ENCODE measurements at regions not wholly inside any gene's neighbourhood (a gene's known extent, or its start where the extent isn't known, plus 50 kb on each side); places are given as distances from the start of the nearest gene placed in this dataset.

DNA sequence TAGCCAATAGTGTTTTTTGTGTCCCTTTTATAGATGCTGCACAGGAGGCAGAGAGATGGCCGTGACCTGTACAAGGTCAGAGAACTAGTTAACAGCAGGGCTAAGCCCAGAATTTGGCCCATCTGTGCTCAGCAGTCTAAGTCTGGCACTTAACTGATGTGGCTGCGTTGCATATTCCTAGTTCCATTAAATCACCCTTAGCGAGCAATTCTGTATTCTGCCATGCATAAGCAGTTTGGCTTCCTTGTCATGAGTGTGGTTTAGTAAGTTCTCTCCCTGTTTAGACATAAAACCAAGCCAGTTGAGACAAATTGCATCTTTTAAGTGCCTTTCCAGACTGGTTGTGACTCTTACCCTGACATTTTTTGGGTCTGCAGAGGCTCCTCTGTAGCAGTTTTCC, 230.6 kb upstream of the TENM4 start:
- H2BK20ac ChIP-seq (ENCODE audit: low read depth, low read length): no peak overlapping the region
- H2AK9ac ChIP-seq (replicated peaks; ENCODE audit: low read depth, low read length, poor library complexity): no peak overlapping the region
- TF ChIP-seq CEBPB (IDR thresholded peaks at IDR 0.05; ENCODE audit: low read depth, low read length) (no peak), SMC3 (IDR thresholded peaks at IDR 0.05; ENCODE audit: low read depth, low read length) (no peak), RAD21 (IDR thresholded peaks at IDR 0.05; ENCODE audit: low read length) (no peak), RCOR1 (IDR thresholded peaks at IDR 0.05; ENCODE audit: insufficient replicate concordance, low read length) (no peak), MAFK (IDR thresholded peaks at IDR 0.05; ENCODE audit: low read depth, low read length) (no peak), RFX5 (IDR thresholded peaks at IDR 0.05; ENCODE audit: low read depth, low read length) (no peak), MAZ (IDR thresholded peaks at IDR 0.05; ENCODE audit: borderline replicate concordance, low read depth, low read length) (no peak), BHLHE40 (IDR thresholded peaks at IDR 0.05; ENCODE audit: low read depth, low read length) (no peak), CHD1 (IDR thresholded peaks at IDR 0.05; ENCODE audit: low read depth, low read length) (no peak)
- TF ChIP-seq, protein P1, sequence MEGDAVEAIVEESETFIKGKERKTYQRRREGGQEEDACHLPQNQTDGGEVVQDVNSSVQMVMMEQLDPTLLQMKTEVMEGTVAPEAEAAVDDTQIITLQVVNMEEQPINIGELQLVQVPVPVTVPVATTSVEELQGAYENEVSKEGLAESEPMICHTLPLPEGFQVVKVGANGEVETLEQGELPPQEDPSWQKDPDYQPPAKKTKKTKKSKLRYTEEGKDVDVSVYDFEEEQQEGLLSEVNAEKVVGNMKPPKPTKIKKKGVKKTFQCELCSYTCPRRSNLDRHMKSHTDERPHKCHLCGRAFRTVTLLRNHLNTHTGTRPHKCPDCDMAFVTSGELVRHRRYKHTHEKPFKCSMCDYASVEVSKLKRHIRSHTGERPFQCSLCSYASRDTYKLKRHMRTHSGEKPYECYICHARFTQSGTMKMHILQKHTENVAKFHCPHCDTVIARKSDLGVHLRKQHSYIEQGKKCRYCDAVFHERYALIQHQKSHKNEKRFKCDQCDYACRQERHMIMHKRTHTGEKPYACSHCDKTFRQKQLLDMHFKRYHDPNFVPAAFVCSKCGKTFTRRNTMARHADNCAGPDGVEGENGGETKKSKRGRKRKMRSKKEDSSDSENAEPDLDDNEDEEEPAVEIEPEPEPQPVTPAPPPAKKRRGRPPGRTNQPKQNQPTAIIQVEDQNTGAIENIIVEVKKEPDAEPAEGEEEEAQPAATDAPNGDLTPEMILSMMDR (conservative IDR thresholded peaks at IDR 0.05; ENCODE audit: low read depth, low read length): no peak
- TF ChIP-seq, protein P2, sequence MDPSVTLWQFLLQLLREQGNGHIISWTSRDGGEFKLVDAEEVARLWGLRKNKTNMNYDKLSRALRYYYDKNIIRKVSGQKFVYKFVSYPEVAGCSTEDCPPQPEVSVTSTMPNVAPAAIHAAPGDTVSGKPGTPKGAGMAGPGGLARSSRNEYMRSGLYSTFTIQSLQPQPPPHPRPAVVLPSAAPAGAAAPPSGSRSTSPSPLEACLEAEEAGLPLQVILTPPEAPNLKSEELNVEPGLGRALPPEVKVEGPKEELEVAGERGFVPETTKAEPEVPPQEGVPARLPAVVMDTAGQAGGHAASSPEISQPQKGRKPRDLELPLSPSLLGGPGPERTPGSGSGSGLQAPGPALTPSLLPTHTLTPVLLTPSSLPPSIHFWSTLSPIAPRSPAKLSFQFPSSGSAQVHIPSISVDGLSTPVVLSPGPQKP (IDR thresholded peaks at IDR 0.05; ENCODE audit: borderline replicate concordance, low read depth, low read length): no peak
- TF ChIP-seq, protein P3, sequence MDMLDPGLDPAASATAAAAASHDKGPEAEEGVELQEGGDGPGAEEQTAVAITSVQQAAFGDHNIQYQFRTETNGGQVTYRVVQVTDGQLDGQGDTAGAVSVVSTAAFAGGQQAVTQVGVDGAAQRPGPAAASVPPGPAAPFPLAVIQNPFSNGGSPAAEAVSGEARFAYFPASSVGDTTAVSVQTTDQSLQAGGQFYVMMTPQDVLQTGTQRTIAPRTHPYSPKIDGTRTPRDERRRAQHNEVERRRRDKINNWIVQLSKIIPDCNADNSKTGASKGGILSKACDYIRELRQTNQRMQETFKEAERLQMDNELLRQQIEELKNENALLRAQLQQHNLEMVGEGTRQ (IDR thresholded peaks at IDR 0.05; ENCODE audit: low read depth, low read length): no peak
- ATAC-seq (ENCODE audit: low read depth): no peak
- H4K91ac ChIP-seq (ENCODE audit: insufficient read depth, low read depth, low read length): no peak overlapping the region
- H2AFZ ChIP-seq (replicated peaks; ENCODE audit: low read length, poor library complexity): no peak overlapping the region
- dilution Hi-C loops (cut with HindIII; ENCODE audit: low sequenced_read_pairs, unreplicated experiment) (no loop called here), intact Hi-C loops (cut with micrococcal nuclease) (no loop called here), in situ Hi-C loops (cut with MboI; ENCODE audit: low sequenced_read_pairs) (no loop called here)
- POLR2A ChIA-PET (ENCODE audit: unreplicated experiment): no interaction called here
- no peak overlapping the region for H2AK5ac ChIP-seq (ENCODE audit: low read depth, low read length)
- H2BK120ac ChIP-seq (ENCODE audit: low read depth, low read length): no peak overlapping the region
- no peak overlapping the region for H2BK5ac ChIP-seq (ENCODE audit: low read depth, low read length, poor library complexity, severe bottlenecking)
- H3K56ac ChIP-seq (ENCODE audit: extremely low read depth, insufficient read depth, low read length): no peak overlapping the region
- no peak overlapping the region for H3K18ac ChIP-seq (ENCODE audit: low read depth, low read length)
- no peaks in the 10 kb centered on the region for H3K36me3 ChIP-seq (ENCODE audit: control insufficient read depth, insufficient read depth, low read length)
- CTCF ChIA-PET: no interaction called here
- H3K27ac ChIP-seq (ENCODE audit: insufficient read depth, low read length): no peak overlapping the region
- H3K23ac ChIP-seq (ENCODE audit: low read depth, low read length): no peak overlapping the region
- H3K4me2 ChIP-seq (ENCODE audit: low read depth, low read length): no peak overlapping the region
- H4K5ac ChIP-seq (ENCODE audit: low read depth, low read length): no peak overlapping the region
- no peaks in the 10 kb centered on the region for H3K9me3 ChIP-seq (ENCODE audit: control insufficient read depth, insufficient read depth, low read length)
- H4K20me1 ChIP-seq (ENCODE audit: insufficient read depth, low read length): no peaks in the 10 kb centered on the region
- no peak overlapping the region for H3K14ac ChIP-seq (replicated peaks; ENCODE audit: low read depth, low read length)
- H3K9me1 ChIP-seq (ENCODE audit: insufficient read depth, low read length): no peaks in the 10 kb centered on the region
- no peaks in the 10 kb centered on the region for H3K79me1 ChIP-seq (ENCODE audit: low read depth in 1 of 2, low read length in 2 of 2)
- H2BK15ac ChIP-seq (ENCODE audit: low read depth, low read length): no peak overlapping the region
- WGBS, 2 experiments (ENCODE audit: extremely low coverage in 2 of 2, insufficient read length in 1 of 2): 83% methylated on average over 1 of the region's 3 CpGs; no CpG with 5 or more reads in 1 of the 2 experiments
- no peak overlapping the region for H3K9ac ChIP-seq (ENCODE audit: low read depth, low read length)
- no peak overlapping the region for H3K4ac ChIP-seq (ENCODE audit: low read depth, low read length)
- BruUV-seq (replicated peaks): no TSS peak
- H3K4me1 ChIP-seq (ENCODE audit: control insufficient read depth, insufficient read depth, low read length): no peaks in the 10 kb centered on the region
- no peak overlapping the region for H4K8ac ChIP-seq (ENCODE audit: low read depth in 2 of 2, low read length in 2 of 2)
- no peak overlapping the region for H3K4me3 ChIP-seq (ENCODE audit: insufficient read depth, low read depth, low read length)
- no peaks in the 10 kb centered on the region for H3K27me3 ChIP-seq (ENCODE audit: control insufficient read depth, insufficient read depth, low read length)
- DNase-seq: no peak
